Mesenchymal stem cell (in vitro differentiated cells and primary cell): ENCODE measurements at regions not wholly inside any gene's neighbourhood (a gene's known extent, or its start where the extent isn't known, plus 50 kb on each side); places are given as distances from the start of the nearest gene placed in this dataset.

Experiments used
- DNase-seq: peaks from one replicate; pipeline ENCODE4 v3.0.0-alpha.2; 2013
- H2AFZ ChIP-seq: one replicate; pipeline ENCODE4 v1.6.1; 2013; ENCODE audit warnings: low read depth, mild to moderate bottlenecking, control low read depth, inconsistent platforms, low read length, moderate library complexity
- H2AK5ac ChIP-seq: 2 replicates; pipeline ENCODE4 v1.6.1; 2013; ENCODE audit warnings: low read length, moderate library complexity, mild to moderate bottlenecking, inconsistent platforms; ENCODE audit not compliant: severe bottlenecking
- H2BK120ac ChIP-seq: one replicate; pipeline ENCODE4 v1.6.1; 2013; ENCODE audit warnings: low read depth, mild to moderate bottlenecking, inconsistent platforms, low read length, moderate library complexity
- H2BK12ac ChIP-seq, 2 experiments: one replicate each; pipeline ENCODE4 v1.6.1; 2013; ENCODE audit warnings: inconsistent platforms in 2 of 2, low read length in 2 of 2, mild to moderate bottlenecking in 2 of 2, moderate library complexity in 2 of 2, control low read depth in 1 of 2
- H2BK15ac ChIP-seq: one replicate; pipeline ENCODE4 v1.6.1; 2013; ENCODE audit warnings: mild to moderate bottlenecking, low read depth, inconsistent platforms; ENCODE audit not compliant: poor library complexity, severe bottlenecking
- H2BK5ac ChIP-seq: 2 replicates; pipeline ENCODE4 v1.6.1; 2013; ENCODE audit warnings: low read depth, mild to moderate bottlenecking, low read length, control low read depth, inconsistent platforms; ENCODE audit not compliant: poor library complexity, severe bottlenecking
- H3K14ac ChIP-seq, 2 experiments: one replicate each; pipeline ENCODE4 v1.6.1; 2013; ENCODE audit warnings: inconsistent platforms in 2 of 2, low read length in 2 of 2, control low read depth in 1 of 2, mild to moderate bottlenecking in 1 of 2, moderate library complexity in 1 of 2
- H3K18ac ChIP-seq, 2 experiments: one replicate each; pipeline ENCODE4 v1.6.1; 2013; ENCODE audit warnings: inconsistent platforms in 2 of 2, low read length in 2 of 2, control low read depth in 1 of 2, low read depth in 1 of 2, mild to moderate bottlenecking in 1 of 2
- H3K23ac ChIP-seq, 2 experiments: one replicate each; pipeline ENCODE4 v1.6.1; 2013; ENCODE audit warnings: inconsistent platforms in 2 of 2, low read length in 2 of 2, mild to moderate bottlenecking in 2 of 2, moderate library complexity in 2 of 2, control low read depth in 1 of 2
- H3K27ac ChIP-seq: 2 replicates; pipeline ENCODE4 v1.5.1; 2013; ENCODE audit warnings: mild to moderate bottlenecking, moderate library complexity, low read length, control low read depth, inconsistent platforms; ENCODE audit not compliant: poor library complexity, severe bottlenecking
- H3K27me3 ChIP-seq, 2 experiments: 2 replicates each; pipeline versions ENCODE4 v1.6.1 to v1.7.0; 2013; ENCODE audit warnings: low read length in 2 of 2, mild to moderate bottlenecking in 2 of 2, moderate library complexity in 2 of 2, control low read depth in 1 of 2, inconsistent platforms in 1 of 2; ENCODE audit not compliant: control insufficient read depth in 1 of 2, insufficient read depth in 1 of 2
- H3K36me3 ChIP-seq, 2 experiments: 2 replicates each; pipeline versions ENCODE4 v1.6.1 to v1.7.0; 2013; ENCODE audit warnings: low read length in 2 of 2, control low read depth in 1 of 2, inconsistent platforms in 1 of 2, low read depth in 1 of 2, mild to moderate bottlenecking in 1 of 2; ENCODE audit not compliant: insufficient read depth in 2 of 2, control insufficient read depth in 1 of 2
- H3K4ac ChIP-seq, 2 experiments: one replicate each; pipeline ENCODE4 v1.6.1; 2013; ENCODE audit warnings: inconsistent platforms in 2 of 2, low read length in 2 of 2, mild to moderate bottlenecking in 2 of 2, moderate library complexity in 2 of 2, control low read depth in 1 of 2, low read depth in 1 of 2
- H3K4me1 ChIP-seq: 2 replicates; pipeline ENCODE4 v1.6.1; 2013; ENCODE audit warnings: low read depth, low read length, control low read depth; ENCODE audit not compliant: control insufficient read depth, insufficient read depth
- H3K4me2 ChIP-seq: 2 replicates; pipeline ENCODE4 v1.6.1; 2013; ENCODE audit warnings: low read length, mild to moderate bottlenecking, inconsistent platforms; ENCODE audit not compliant: poor library complexity, severe bottlenecking
- H3K4me3 ChIP-seq, 2 experiments: 2 replicates each; pipeline versions ENCODE4 v1.5.1 to v1.7.0; 2013; ENCODE audit warnings: low read length in 2 of 2, mild to moderate bottlenecking in 2 of 2, control low read depth in 1 of 2, low read depth in 1 of 2; ENCODE audit not compliant: insufficient read depth in 1 of 2
- H3K79me1 ChIP-seq: replicated peaks from 2 replicates; pipeline ENCODE4 v1.6.1; 2013; ENCODE audit warnings: mild to moderate bottlenecking, control low read depth, low read length, inconsistent platforms; ENCODE audit not compliant: poor library complexity, severe bottlenecking
- H3K9ac ChIP-seq: 2 replicates; pipeline ENCODE4 v1.7.0; 2013; ENCODE audit warnings: mild to moderate bottlenecking, low read length, moderate library complexity
- H3K9me3 ChIP-seq: 2 replicates; pipeline ENCODE4 v1.7.0; 2013; ENCODE audit warnings: mild to moderate bottlenecking, low read length; ENCODE audit not compliant: control insufficient read depth
- H4K8ac ChIP-seq: one replicate; pipeline ENCODE4 v1.6.1; 2013; ENCODE audit warnings: inconsistent platforms, mild to moderate bottlenecking, low read length, moderate library complexity
- H4K91ac ChIP-seq: one replicate; pipeline ENCODE4 v1.6.1; 2013; ENCODE audit warnings: mild to moderate bottlenecking, low read length, inconsistent platforms
- WGBS: methylation state at CpG from one replicate; pipeline ENCODE4 v1.1.7; 2013; ENCODE audit warnings: mixed read lengths; 5-methylcytosine and 5-hydroxymethylcytosine counted together

DNA sequence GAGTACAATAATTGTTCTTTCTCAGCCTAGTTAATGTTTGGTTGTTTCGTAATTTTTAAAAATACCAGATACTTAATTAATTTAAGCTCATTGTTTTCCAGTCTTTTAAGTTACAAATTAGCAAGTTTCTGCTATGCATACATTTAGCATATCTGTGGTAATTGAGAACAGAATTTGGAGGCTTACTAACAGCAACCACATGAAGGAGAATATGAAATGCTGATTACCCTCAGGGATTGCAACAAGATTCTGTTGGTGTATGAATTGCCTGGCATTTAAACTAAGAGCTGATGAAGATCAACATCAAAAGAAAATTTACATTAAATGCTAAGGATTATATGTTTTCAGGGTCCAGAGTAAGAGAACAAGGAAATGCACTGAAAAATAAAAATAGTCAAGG, 580.0 kb upstream of the INTU start:
- H3K36me3 ChIP-seq, result no peaks in the 10 kb centered on the region
- H3K27me3 ChIP-seq, result no peaks in the 10 kb centered on the region
- no peak overlapping the region for H4K8ac ChIP-seq
- peaks cover 14% of the 10 kb centered on the region for H3K9me3 ChIP-seq
- H2BK15ac ChIP-seq, result no peak overlapping the region
- no peak overlapping the region for H3K14ac ChIP-seq
- H3K9ac ChIP-seq, result no peak overlapping the region
- no peak overlapping the region for H2BK5ac ChIP-seq
- no peak overlapping the region for H2BK12ac ChIP-seq
- no peak overlapping the region for H3K4ac ChIP-seq
- no peaks in the 10 kb centered on the region for H3K79me1 ChIP-seq
- H4K91ac ChIP-seq, result no peak overlapping the region
- H2BK120ac ChIP-seq, result no peak overlapping the region
- H3K4me3 ChIP-seq, result no peak overlapping the region
- no peak for DNase-seq
- no peak overlapping the region for H3K23ac ChIP-seq
- H3K4me1 ChIP-seq, result peaks cover 3% of the 10 kb centered on the region
- WGBS, result no CpG with 5 or more reads among the region's 1 CpG
- no peak overlapping the region for H3K18ac ChIP-seq
- no peak overlapping the region for H3K27ac ChIP-seq
- no peak overlapping the region for H2AK5ac ChIP-seq
- H2AFZ ChIP-seq, result no peak overlapping the region
- H3K4me2 ChIP-seq, result no peak overlapping the region

DNA sequence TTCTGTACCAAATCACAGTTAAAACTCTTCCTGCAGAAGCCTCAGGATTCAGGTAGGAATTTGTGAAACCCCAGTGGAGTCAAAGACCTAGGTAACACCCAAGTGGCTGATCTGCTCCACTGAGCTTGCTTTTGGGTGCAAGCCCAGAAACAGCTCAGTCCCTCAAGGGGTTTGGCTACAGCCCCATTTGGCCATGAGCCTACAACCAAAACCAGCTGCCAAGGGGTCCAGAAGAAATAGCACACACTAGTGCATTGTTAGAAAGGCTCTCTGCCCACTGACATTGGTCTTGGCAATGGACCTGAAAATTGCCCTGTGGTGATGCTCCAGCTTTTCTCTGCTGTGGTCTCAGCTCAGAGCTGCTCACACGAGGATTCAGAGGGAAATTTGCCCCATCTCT, 577.4 kb upstream of the INTU start:
- Histone ChIP-seq H3K23ac (no peak overlapping the region), H3K14ac (no peak overlapping the region), H2AFZ (no peak overlapping the region), H4K91ac (no peak overlapping the region), H2BK5ac (no peak overlapping the region), H2BK12ac (no peak overlapping the region), H3K9ac (no peak overlapping the region), H2AK5ac (no peak overlapping the region), H3K4me3 (no peak overlapping the region), H3K4me2 (no peak overlapping the region), H3K4ac (no peak overlapping the region), H3K27ac (no peak overlapping the region), H2BK120ac (no peak overlapping the region), H3K4me1 (no peaks in the 10 kb centered on the region), H3K36me3 (no peaks in the 10 kb centered on the region), H3K18ac (no peak overlapping the region), H3K9me3 (peaks cover 14% of the 10 kb centered on the region), H3K27me3 (no peaks in the 10 kb centered on the region), H3K79me1 (no peaks in the 10 kb centered on the region), H2BK15ac (no peak overlapping the region), H4K8ac (no peak overlapping the region)
- no peak for DNase-seq
- WGBS, result 67% methylated on average over 1 of the region's 1 CpG

DNA sequence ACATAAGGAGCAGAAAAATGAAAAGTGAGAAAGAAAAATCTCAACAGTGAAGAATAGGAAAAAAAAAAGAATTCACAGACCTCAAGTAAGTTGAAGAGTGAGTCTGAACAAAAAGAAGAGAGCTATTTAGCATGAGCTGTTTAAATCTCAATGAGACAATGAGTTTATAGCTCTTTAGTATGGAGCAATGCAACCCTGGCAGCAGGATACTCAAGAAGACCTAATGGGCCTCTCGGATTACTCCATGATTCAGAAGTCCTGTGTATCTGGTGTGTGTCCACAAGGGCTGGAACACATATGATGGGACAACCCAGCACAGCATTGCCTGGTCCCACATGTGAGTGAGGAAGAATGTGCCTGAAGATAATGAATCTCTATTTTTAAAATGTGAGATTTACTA, 563.1 kb upstream of the INTU start:
- Histone ChIP-seq H3K9me3 (no peaks in the 10 kb centered on the region), H3K4me1 (no peaks in the 10 kb centered on the region), H3K36me3 (no peaks in the 10 kb centered on the region), H4K91ac (no peak overlapping the region), H2BK15ac (no peak overlapping the region), H3K27ac (no peak overlapping the region), H3K4me3 (no peak overlapping the region), H3K9ac (no peak overlapping the region), H4K8ac (no peak overlapping the region), H2AFZ (no peak overlapping the region), H3K4me2 (no peak overlapping the region), H3K23ac (no peak overlapping the region), H2BK5ac (no peak overlapping the region), H3K14ac (no peak overlapping the region), H2BK12ac (no peak overlapping the region), H3K18ac (no peak overlapping the region), H3K27me3 (no peaks in the 10 kb centered on the region), H3K4ac (no peak overlapping the region), H3K79me1 (no peaks in the 10 kb centered on the region), H2BK120ac (no peak overlapping the region), H2AK5ac (no peak overlapping the region)
- 63% methylated on average over 1 of the region's 1 CpG for WGBS
- peak; percentile 28 for DNase-seq

DNA sequence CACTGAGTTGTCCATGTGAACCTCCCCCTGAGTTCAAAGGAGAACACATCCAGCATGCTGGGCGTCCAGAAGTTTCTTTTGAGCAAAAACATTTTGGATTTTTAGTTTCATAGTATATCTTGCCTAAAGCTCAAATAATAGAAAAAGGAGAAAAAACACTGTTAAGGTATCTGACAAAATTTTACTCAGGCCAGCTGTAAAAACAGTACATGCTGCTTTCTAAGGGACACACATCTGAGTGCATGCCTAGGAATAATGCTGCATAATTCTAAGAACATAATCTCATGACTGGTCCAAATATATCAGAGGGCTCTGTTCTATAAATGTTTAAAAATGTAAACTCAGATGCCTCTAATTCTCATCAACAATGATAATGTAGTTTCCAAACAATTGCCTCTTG, 561.3 kb upstream of the INTU start:
- Histone ChIP-seq H4K91ac (no peak overlapping the region), H2BK15ac (no peak overlapping the region), H2BK120ac (no peak overlapping the region), H3K4me2 (no peak overlapping the region), H3K18ac (no peak overlapping the region), H3K4me1 (no peaks in the 10 kb centered on the region), H3K23ac (no peak overlapping the region), H3K9ac (no peak overlapping the region), H2AK5ac (no peak overlapping the region), H3K9me3 (no peaks in the 10 kb centered on the region), H2AFZ (no peak overlapping the region), H3K14ac (no peak overlapping the region), H3K79me1 (no peaks in the 10 kb centered on the region), H3K27me3 (no peaks in the 10 kb centered on the region), H3K27ac (no peak overlapping the region), H2BK12ac (no peak overlapping the region), H3K36me3 (no peaks in the 10 kb centered on the region), H4K8ac (no peak overlapping the region), H2BK5ac (no peak overlapping the region), H3K4ac (no peak overlapping the region), H3K4me3 (no peak overlapping the region)
- DNase-seq, result no peak
- WGBS, result no CpG with 5 or more reads among the region's 1 CpG
